HUDEP-2 (cell line): ENCODE measurements at regions not wholly inside any gene's neighbourhood (a gene's known extent, or its start where the extent isn't known, plus 50 kb on each side); places are given as distances from the start of the nearest gene placed in this dataset.
"Not testable (repeated sequence)": the region's sequence is repeated elsewhere in the genome, so short reads cannot be mapped to it uniquely, and the experiment has no call there.

Experiments used
- DNase-seq, 76 experiments: peaks; one replicate each; lab custom pipeline; 2025; ENCODE audit not compliant: unreplicated experiment in 76 of 76; lab: John Stamatoyannopoulos, UW

GRCh38 chr4:66872661-66873060, 672.6 kb downstream of the CENPC start:
- DNase-seq: no peak

GRCh38 chr4:66863481-66863880, 681.8 kb downstream of the CENPC start:
- DNase-seq: no peak

GRCh38 chr4:66855956-66856355, 689.3 kb downstream of the CENPC start:
- DNase-seq: no peak

DNA sequence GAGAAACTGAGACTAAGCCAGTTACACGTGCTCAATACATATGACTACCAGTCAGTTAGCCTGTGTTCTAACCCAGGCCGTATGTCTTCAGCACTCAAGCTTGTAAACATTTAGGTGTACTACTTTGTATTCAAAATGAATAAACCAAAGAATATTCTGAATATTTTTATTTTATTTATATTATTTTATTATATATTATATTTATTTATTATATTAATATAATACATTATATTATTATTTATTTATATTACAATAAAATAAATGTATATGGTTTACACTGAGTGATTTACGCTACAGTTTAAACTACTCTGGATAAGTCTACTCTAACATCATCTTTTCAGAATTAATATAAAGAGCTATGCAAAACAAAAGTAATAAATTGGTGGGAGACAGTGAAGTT, 691.5 kb downstream of the CENPC start:
- no peak for DNase-seq

DNA sequence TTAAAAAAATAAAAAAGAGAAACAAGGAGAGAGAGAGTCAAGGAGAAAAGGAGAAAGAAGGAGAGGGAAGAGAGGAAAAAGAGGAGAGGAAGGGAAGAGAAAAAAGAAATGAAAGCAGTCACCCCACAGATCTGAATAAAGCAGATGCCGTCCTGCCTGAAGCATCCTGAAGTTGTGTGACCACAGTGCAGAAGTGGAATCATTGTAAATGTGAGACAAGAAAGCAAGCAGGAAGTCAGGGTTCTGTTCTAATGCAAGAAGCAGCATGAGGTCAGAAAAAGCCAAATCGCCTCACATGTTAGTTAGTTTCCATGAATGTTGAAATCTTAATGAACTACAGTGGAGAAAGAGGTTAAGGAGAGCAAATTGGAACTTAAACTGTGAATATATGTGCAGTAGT, 692.5 kb downstream of the CENPC start:
- no peak for DNase-seq

GRCh38 chr4:66849596-66849995, 695.7 kb downstream of the CENPC start:
- DNase-seq: no peak

DNA sequence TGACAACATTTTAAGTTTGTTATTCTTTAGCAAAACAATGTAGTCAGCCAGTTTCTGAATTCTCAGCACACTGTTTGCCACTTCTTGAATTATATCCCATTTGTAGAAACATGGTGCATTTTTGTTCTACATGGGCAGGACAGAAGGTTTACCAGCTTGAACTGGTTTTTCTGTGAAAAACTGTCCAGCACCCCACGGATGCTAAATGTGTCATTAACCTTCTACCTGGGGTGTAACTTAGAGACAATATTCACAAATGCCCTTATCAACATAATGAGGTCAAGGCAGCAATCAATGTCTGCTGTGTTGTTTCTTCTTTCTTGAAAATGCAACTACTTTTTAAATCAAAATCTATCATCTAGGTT, 702.6 kb downstream of the CENPC start:
- no peak for DNase-seq

GRCh38 chr4:66842026-66842723, 703.1 kb downstream of the CENPC start:
- DNase-seq: no peak

DNA sequence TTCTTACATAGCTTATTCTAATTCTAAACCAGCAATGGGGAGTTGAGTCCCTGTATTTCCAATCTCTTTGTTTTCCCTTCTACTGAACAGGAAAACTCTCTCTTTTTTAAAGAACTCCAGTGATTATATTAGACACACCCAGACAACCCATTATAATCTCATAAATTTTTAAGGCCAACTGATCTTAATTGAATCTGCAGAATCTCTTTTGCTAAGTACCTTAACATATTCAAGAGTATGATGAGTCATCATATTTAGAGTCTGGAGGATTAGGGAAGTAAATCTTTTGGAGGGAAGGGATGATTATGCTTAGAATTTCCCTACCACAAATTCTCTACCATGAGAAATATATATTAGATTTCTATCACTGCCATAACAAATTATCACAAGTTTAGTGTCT, 705.1 kb downstream of the CENPC start:
- DNase-seq: no peak

GRCh38 chr4:66837279-66837922, 707.9 kb downstream of the CENPC start:
- no peak for DNase-seq

DNA sequence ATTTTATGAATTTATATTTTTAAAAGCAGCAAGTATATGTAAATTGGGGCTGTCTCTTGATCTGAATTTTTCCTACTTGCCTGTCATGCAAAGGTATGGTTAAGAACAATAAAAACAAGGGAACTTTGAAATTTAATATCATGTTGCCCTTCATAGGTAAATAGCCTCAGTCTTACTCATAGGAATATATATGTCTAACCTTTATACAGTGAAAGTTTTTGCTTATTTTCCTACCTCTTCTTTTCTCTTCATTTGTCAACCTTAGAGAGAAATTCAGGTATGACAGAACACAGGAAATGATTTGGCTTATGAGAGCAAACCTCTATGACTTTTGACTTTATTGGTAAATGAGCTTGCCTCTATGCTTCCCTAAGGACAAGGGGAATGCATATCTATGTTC, 716.0 kb downstream of the CENPC start:
- no peak for DNase-seq

DNA sequence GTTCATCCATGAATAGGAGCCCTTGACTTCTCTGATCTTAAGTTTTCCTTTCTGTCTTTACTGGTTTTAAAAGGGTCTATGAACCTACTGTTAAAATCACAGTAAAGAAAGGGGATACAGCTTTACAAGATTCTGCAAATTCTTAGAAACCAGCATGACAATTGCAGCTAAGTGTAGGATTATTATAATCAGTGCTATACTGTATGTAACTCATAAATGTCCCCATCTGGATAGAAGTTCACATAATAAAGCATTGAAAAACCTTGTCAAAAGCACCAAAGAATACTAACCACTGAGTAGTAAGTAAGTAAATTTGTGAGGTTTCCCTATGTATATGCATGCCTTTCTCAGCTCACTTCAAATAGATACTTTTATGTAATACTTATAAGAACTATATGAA, 724.6 kb downstream of the CENPC start:
- no peak for DNase-seq

- no peak for DNase-seq
Measured at GRCh38 chr4:66814277-66814676, 731.0 kb downstream of the CENPC start.

- no peak for DNase-seq
Measured at GRCh38 chr4:66805582-66805981, 739.7 kb downstream of the CENPC start.

DNA sequence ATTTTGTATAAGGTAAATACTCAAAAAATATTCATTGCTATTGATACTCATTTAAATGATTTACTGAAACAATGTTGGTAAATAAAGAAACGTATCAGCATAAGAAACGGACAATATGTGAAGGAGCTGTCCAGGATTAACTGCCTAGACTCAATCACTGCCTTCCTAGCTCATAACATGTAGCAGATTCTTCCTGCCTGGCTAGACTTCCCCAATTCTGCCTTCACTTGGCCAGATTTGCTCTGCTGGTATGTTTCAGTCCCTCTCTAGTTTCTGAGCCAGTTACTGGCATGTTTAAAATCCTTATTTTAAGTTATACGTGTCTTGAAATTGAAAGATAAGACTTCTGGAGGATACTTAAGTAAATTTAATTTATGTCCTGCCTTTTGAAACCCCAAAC, 740.3 kb downstream of the CENPC start:
- no peak for DNase-seq

GRCh38 chr4:66797608-66798007, 747.7 kb downstream of the CENPC start:
- no peak for DNase-seq

DNA sequence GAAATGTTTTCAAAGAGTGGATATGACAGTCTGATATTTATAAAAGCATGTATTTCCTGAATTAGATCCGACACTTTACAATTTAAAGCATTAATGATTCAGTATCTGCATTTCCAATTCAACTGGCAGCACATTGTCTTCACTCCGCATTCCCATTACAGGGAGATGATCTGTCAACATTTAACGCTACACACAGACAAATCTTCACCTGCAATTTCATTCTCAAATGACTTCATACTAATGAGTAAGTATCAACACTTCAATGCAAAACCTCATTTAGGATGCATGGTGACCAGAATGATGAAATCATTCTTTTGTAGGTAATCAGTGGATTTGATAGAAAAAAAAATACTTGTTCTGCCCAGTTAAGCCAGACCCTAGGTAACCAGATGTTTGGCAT, 749.6 kb downstream of the CENPC start:
- DNase-seq: no peak

DNA sequence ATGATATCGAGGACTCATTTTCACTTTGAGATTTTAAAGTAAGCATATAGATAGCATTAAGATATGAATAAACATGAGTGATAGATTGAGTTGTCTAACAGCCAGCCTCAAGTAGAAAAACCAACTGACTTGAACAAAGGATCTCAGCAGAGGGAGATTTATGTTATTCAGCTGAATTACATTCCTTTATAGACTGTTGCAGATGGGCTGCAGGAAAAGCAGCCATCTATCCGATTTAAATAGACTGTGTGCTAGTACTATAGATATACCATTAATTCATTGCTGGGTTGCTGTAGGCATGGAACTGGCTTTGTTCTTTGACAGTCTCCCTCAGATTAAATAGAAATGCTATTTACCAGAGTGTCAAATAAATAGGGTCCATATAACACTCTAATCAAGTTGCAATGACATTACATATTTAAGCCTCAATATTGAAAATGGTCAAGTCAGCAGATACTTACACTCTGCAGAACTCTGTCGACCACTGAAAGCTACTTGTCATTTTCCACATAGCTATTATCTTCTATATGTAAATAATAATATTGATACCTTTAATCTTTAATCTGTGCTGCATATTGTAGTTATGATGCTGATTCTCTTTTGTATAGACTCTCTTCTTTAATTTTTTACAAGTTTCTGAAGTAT, 750.8 kb downstream of the CENPC start:
- no peak for DNase-seq

- no peak for DNase-seq
Measured at GRCh38 chr4:66791686-66792085, 753.6 kb downstream of the CENPC start.

- no peak for DNase-seq
Measured at GRCh38 chr4:66785479-66785878, 759.8 kb downstream of the CENPC start.

- DNase-seq: not testable (repeated sequence)
Measured at GRCh38 chr4:66782751-66783150, 762.6 kb downstream of the CENPC start.

- DNase-seq: peak in 1 of 76 experiments; percentile 4
Measured at GRCh38 chr4:66777097-66777496, 768.2 kb downstream of the CENPC start.
